Natural killer cell (primary cell): ENCODE measurements at regions not wholly inside any gene's neighbourhood (a gene's known extent, or its start where the extent isn't known, plus 50 kb on each side); places are given as distances from the start of the nearest gene placed in this dataset.

Experiments
- ATAC-seq, 3 donors: fragments of 150-1000 bp in 2 of 3; fragments of 200-7000 bp in 1 of 3; cut with Tn5 transposase; 1 replicate in 1 of 3; 2 replicates in 2 of 3; pipeline ENCODE4 v1.10.0; 2021; ENCODE audit warnings: mild to moderate bottlenecking in 2 of 3, moderate library complexity in 2 of 3
- DNase-seq, 2 donors: peaks; one replicate each; pipeline versions ENCODE4 v3.0.0 to v3.0.0-alpha.2; 2013 to 2021; ENCODE audit warnings: mixed read lengths in 1 of 2
- H3K27ac ChIP-seq: one replicate; pipeline ENCODE4 v1.5.1; 2013; ENCODE audit warnings: mild to moderate bottlenecking, low read length
- H3K27me3 ChIP-seq: one replicate; pipeline ENCODE4 v1.6.1; 2013; ENCODE audit warnings: low read length; ENCODE audit not compliant: control insufficient read depth, insufficient read depth
- H3K36me3 ChIP-seq: one replicate; pipeline ENCODE4 v1.6.1; 2013; ENCODE audit warnings: low read length; ENCODE audit not compliant: control insufficient read depth, insufficient read depth
- H3K4me1 ChIP-seq: one replicate; pipeline ENCODE4 v1.6.1; 2013; ENCODE audit warnings: low read length; ENCODE audit not compliant: control insufficient read depth, insufficient read depth
- H3K4me3 ChIP-seq: one replicate; pipeline ENCODE4 v1.5.1; 2013; ENCODE audit warnings: low read length
- H3K9me3 ChIP-seq: one replicate; pipeline ENCODE4 v1.6.1; 2013; ENCODE audit warnings: low read length; ENCODE audit not compliant: control insufficient read depth, insufficient read depth
- H3K27ac Mint-ChIP-seq, 2 donors: one replicate each; pipeline ENCODE4 v1.8.0; 2022; ENCODE audit warnings: mild to moderate bottlenecking in 2 of 2, mixed read lengths in 2 of 2, moderate library complexity in 1 of 2
- H3K27me3 Mint-ChIP-seq, 2 donors: one replicate each; pipeline ENCODE4 v1.8.0; 2022; ENCODE audit warnings: low read depth in 2 of 2, mixed read lengths in 2 of 2
- H3K36me3 Mint-ChIP-seq: one replicate; pipeline ENCODE4 v1.8.0; 2022; ENCODE audit warnings: mixed read lengths
- H3K4me1 Mint-ChIP-seq, 2 donors: one replicate each; pipeline ENCODE4 v1.8.0; 2022; ENCODE audit warnings: mixed read lengths in 2 of 2
- H3K4me3 Mint-ChIP-seq: one replicate; pipeline ENCODE4 v1.8.0; 2022; ENCODE audit warnings: mild to moderate bottlenecking, moderate library complexity, mixed read lengths
- H3K9me3 Mint-ChIP-seq, 2 donors: one replicate each; pipeline ENCODE4 v1.8.0; 2022; ENCODE audit warnings: mixed read lengths in 2 of 2
- CTCF ChIP-seq: fragments of 200-600 bp; IDR thresholded peaks from one replicate; pipeline ENCODE4 v1.8.0; 2022; ENCODE audit warnings: antibody characterized with exemption
- WGBS: methylation state at CpG from one replicate; pipeline ENCODE4 v1.1.7; 2013; ENCODE audit warnings: missing lambda C conversion rate; ENCODE audit not compliant: insufficient coverage; 5-methylcytosine and 5-hydroxymethylcytosine counted together
- intact Hi-C: fragments of 100-400 bp; cut with micrococcal nuclease; formaldehyde crosslinking; loops from one replicate; pipeline ENCODE4 v1.14.2; 2022

DNA sequence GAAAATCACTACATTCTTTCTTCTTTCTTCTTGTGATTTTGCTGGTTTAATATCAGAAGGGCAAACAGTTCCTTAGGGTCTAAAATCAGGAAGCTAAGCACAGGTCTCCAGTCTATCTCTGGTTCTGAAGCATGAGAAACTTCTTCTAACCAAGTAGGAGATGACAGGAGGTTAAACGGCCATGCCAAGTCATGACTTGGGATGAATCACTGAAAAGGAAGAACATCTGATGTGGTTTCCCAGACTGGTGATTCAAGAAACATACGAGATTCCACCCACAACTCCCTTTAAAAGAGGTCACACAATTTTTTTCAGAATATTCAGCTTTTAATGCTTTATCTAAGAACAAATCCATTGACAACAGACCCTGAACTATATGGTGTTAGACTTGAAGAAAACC is 684.0 kb upstream of the PRKX start:
- Mint-ChIP-seq H3K27ac (no peak overlapping the region), H3K27me3 (no peaks in the 10 kb centered on the region), H3K9me3 (peaks cover 3 to 5% of the 10 kb centered on the region in 2 donors), H3K4me3 (no peak overlapping the region), H3K4me1 (no peaks in the 10 kb centered on the region), H3K36me3 (no peaks in the 10 kb centered on the region)
- H3K4me3 ChIP-seq: no peak overlapping the region
- H3K4me1 ChIP-seq: no peaks in the 10 kb centered on the region
- H3K27me3 ChIP-seq: no peaks in the 10 kb centered on the region
- no peak for ATAC-seq
- DNase-seq: no peak
- H3K27ac ChIP-seq: no peak overlapping the region
- H3K9me3 ChIP-seq: no peaks in the 10 kb centered on the region
- intact Hi-C loops: no loop called here
- 66% methylated on average over 2 of the region's 2 CpGs for WGBS
- H3K36me3 ChIP-seq: no peaks in the 10 kb centered on the region
- no peak for TF ChIP-seq CTCF

DNA sequence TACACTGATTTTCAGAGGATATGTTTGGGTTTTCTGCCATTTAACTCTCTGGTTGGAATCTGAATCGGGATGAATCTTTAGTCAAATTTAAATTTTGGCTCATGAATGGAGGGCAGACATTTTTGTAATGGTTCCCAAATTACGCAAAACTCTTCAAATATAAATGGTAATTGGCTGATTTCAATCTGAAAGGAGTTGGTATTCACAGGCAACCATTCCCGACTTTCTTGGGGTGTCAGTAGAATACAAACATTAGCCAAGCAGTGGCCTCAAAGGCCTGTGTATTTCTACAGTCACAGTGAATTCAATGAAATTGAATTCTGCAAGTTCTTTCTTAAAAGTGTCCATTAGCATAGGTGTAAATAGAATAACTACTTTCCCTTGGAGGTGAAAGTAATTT is 668.8 kb upstream of the PRKX start:
- no peak overlapping the region for H3K4me3 ChIP-seq
- Mint-ChIP-seq H3K9me3 (peaks cover 2 to 9% of the 10 kb centered on the region in 2 donors), H3K27me3 (no peaks in the 10 kb centered on the region), H3K4me1 (no peaks in the 10 kb centered on the region), H3K4me3 (no peak overlapping the region), H3K27ac (no peak overlapping the region), H3K36me3 (no peaks in the 10 kb centered on the region)
- no peak for TF ChIP-seq CTCF
- no peaks in the 10 kb centered on the region for H3K9me3 ChIP-seq
- no peaks in the 10 kb centered on the region for H3K4me1 ChIP-seq
- no peak for ATAC-seq
- H3K27ac ChIP-seq: no peak overlapping the region
- DNase-seq: no peak
- intact Hi-C loops: no loop called here
- WGBS: 40% methylated on average over 3 of the region's 3 CpGs
- no peaks in the 10 kb centered on the region for H3K27me3 ChIP-seq
- H3K36me3 ChIP-seq: no peaks in the 10 kb centered on the region

DNA sequence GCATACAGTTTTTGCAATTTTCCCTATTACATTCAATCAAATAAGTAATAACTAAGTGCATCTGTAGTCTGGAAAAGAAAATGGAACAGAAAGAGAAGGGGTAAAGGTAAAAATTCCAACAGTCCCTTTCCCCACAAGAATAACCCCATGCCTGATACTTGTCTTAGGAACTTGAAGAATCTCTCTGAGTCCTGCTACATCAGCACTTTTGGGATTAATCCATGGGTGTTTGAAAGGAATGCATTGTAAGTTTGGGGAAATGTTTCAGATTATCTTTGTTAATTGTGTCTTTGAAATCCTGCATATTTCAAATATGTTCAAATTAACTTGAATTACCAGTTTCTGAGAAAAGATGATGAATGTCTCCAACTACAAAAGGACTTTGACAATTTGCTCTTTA is 667.3 kb upstream of the PRKX start:
- Histone ChIP-seq H3K36me3 (no peaks in the 10 kb centered on the region), H3K9me3 (no peaks in the 10 kb centered on the region), H3K27ac (no peak overlapping the region), H3K27me3 (no peaks in the 10 kb centered on the region), H3K4me3 (no peak overlapping the region), H3K4me1 (no peaks in the 10 kb centered on the region)
- ATAC-seq: no peak
- no peak overlapping the region for H3K4me3 Mint-ChIP-seq
- no peak for DNase-seq
- intact Hi-C loops: no loop called here
- no peaks in the 10 kb centered on the region for H3K27me3 Mint-ChIP-seq
- TF ChIP-seq CTCF: no peak
- H3K36me3 Mint-ChIP-seq: no peaks in the 10 kb centered on the region
- H3K4me1 Mint-ChIP-seq: no peaks in the 10 kb centered on the region
- H3K27ac Mint-ChIP-seq: no peak overlapping the region
- peaks cover 2 to 11% of the 10 kb centered on the region in 2 donors for H3K9me3 Mint-ChIP-seq

GRCh38 chrX:4379071-4379470 is 665.6 kb upstream of the PRKX start:
- Histone ChIP-seq H3K4me3 (no peak overlapping the region), H3K27ac (no peak overlapping the region), H3K36me3 (no peaks in the 10 kb centered on the region), H3K4me1 (no peaks in the 10 kb centered on the region), H3K9me3 (no peaks in the 10 kb centered on the region), H3K27me3 (no peaks in the 10 kb centered on the region)
- H3K4me3 Mint-ChIP-seq: no peak overlapping the region
- no peaks in the 10 kb centered on the region for H3K36me3 Mint-ChIP-seq
- no peak overlapping the region for H3K27ac Mint-ChIP-seq
- no peak for DNase-seq
- peaks cover 0 to 8% of the 10 kb centered on the region in 2 donors for H3K9me3 Mint-ChIP-seq
- intact Hi-C loops: no loop called here
- H3K27me3 Mint-ChIP-seq: no peaks in the 10 kb centered on the region
- TF ChIP-seq CTCF: no peak
- no peak for ATAC-seq
- no peaks in the 10 kb centered on the region for H3K4me1 Mint-ChIP-seq
- WGBS: 100% methylated on average over 1 of the region's 1 CpG
